ENCODE measurements at regions not wholly inside any gene's neighbourhood (a gene's known extent, or its start where the extent isn't known, plus 50 kb on each side); places are given as distances from the start of the nearest gene placed in this dataset.

DNA sequence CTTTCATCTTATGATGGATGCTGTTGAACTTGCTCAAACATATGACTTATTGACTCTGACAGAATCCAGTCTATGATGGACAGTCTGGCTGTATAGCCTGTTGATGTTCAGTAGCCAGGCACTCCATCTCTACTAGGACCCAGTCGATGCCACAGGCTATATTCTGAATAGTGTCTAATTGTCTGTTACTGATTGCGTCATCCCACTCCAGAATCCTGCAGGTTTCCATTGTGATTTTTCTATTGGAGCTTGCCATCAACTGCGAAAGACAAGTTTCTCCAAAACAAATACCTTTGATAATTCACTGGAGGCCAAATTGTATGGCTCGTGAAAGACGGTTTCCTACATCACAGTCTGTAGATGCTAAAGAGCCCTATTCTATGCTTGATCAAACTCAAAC, 481.7 kb upstream of the CHORDC1 start:
- Histone ChIP-seq H3K79me2 (ENCODE audit: insufficient read depth, low read length) (no peaks in the 10 kb centered on the region), H4K20me1 (ENCODE audit: insufficient read depth, low read length) (no peaks in the 10 kb centered on the region), H3K9me3 (replicated peaks in 1 of 2; ENCODE audit: control insufficient read depth in 1 of 2, insufficient read depth in 1 of 2, low read length in 2 of 2) (no peaks in the 10 kb centered on the region), H3K4me1 (ENCODE audit: control insufficient read depth in 1 of 2, insufficient read depth in 2 of 2, low read length in 2 of 2) (no peaks in the 10 kb centered on the region), H3K4me2 (replicated peaks; ENCODE audit: extremely low read depth, low read length, poor library complexity, severe bottlenecking) (no peak overlapping the region), H3K27me3 (ENCODE audit: control insufficient read depth in 2 of 2, insufficient read depth in 2 of 2, low read length in 2 of 2) (no peaks in the 10 kb centered on the region), H3K27ac (ENCODE audit: low read depth in 1 of 2, low read length in 2 of 2) (no peak overlapping the region), H3K4me3 (replicated peaks in 1 of 3; ENCODE audit: low read depth in 2 of 3, low read length in 3 of 3) (no peak overlapping the region), H3K9ac (ENCODE audit: insufficient read depth, low read length, poor library complexity, severe bottlenecking) (no peak overlapping the region), H3K36me3 (replicated peaks in 1 of 2; ENCODE audit: control insufficient read depth in 1 of 2, insufficient read depth in 2 of 2, low read length in 2 of 2) (no peaks in the 10 kb centered on the region), H2AFZ (ENCODE audit: insufficient read depth, low read depth, low read length, poor library complexity, severe bottlenecking) (no peak overlapping the region)
- TF ChIP-seq, protein P1, sequence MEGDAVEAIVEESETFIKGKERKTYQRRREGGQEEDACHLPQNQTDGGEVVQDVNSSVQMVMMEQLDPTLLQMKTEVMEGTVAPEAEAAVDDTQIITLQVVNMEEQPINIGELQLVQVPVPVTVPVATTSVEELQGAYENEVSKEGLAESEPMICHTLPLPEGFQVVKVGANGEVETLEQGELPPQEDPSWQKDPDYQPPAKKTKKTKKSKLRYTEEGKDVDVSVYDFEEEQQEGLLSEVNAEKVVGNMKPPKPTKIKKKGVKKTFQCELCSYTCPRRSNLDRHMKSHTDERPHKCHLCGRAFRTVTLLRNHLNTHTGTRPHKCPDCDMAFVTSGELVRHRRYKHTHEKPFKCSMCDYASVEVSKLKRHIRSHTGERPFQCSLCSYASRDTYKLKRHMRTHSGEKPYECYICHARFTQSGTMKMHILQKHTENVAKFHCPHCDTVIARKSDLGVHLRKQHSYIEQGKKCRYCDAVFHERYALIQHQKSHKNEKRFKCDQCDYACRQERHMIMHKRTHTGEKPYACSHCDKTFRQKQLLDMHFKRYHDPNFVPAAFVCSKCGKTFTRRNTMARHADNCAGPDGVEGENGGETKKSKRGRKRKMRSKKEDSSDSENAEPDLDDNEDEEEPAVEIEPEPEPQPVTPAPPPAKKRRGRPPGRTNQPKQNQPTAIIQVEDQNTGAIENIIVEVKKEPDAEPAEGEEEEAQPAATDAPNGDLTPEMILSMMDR (IDR thresholded peaks at IDR 0.05) = no peak
- DNase-seq = no peak
- Mint-ChIP-seq H3K4me3 (no peak overlapping the region), H3K9me3 (peaks cover 0 to 3% (median 2%) of the 10 kb centered on the region in 7 donors), H3K4me1 (no peaks in the 10 kb centered on the region), H3K27ac (no peak overlapping the region), H3K36me3 (no peaks in the 10 kb centered on the region), H3K27me3 (ENCODE audit: low read depth in 3 of 3) (no peaks in the 10 kb centered on the region)
- intact Hi-C loops (cut with micrococcal nuclease) = no loop called here
- 100% methylated on average over 2 of the region's 5 CpGs for WGBS (ENCODE audit: insufficient coverage)

DNA sequence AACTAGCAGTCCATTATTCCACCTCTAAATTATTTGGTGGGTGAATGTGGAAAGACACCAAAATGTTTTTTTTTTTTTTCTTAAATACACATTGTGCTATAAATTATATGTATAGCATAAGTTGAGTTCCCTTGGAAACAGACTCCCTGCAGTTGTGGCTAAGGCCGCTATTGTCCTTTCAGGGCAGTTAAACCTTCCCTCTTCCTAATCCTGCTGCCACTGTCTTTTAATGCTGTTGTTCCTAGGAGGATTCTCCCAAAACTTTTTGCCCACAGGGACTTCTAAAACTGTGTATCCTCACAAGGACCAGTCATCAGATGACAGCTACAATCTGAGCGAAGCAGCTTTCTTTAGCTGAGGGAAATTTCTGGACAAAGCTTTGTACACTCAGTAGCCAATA, 478.9 kb upstream of the CHORDC1 start:
- Histone ChIP-seq H3K4me2 (replicated peaks; ENCODE audit: extremely low read depth, low read length, poor library complexity, severe bottlenecking) (no peak overlapping the region), H3K9ac (ENCODE audit: insufficient read depth, low read length, poor library complexity, severe bottlenecking) (no peak overlapping the region), H3K9me3 (replicated peaks in 1 of 2; ENCODE audit: control insufficient read depth in 1 of 2, insufficient read depth in 1 of 2, low read length in 2 of 2) (no peaks in the 10 kb centered on the region), H2AFZ (ENCODE audit: insufficient read depth, low read depth, low read length, poor library complexity, severe bottlenecking) (no peak overlapping the region), H3K27ac (ENCODE audit: low read depth in 1 of 2, low read length in 2 of 2) (no peak overlapping the region), H3K4me1 (ENCODE audit: control insufficient read depth in 1 of 2, insufficient read depth in 2 of 2, low read length in 2 of 2) (no peaks in the 10 kb centered on the region), H3K79me2 (ENCODE audit: insufficient read depth, low read length) (no peaks in the 10 kb centered on the region), H4K20me1 (ENCODE audit: insufficient read depth, low read length) (no peaks in the 10 kb centered on the region), H3K4me3 (replicated peaks in 1 of 3; ENCODE audit: low read depth in 2 of 3, low read length in 3 of 3) (no peak overlapping the region), H3K27me3 (ENCODE audit: control insufficient read depth in 2 of 2, insufficient read depth in 2 of 2, low read length in 2 of 2) (no peaks in the 10 kb centered on the region), H3K36me3 (replicated peaks in 1 of 2; ENCODE audit: control insufficient read depth in 1 of 2, insufficient read depth in 2 of 2, low read length in 2 of 2) (no peaks in the 10 kb centered on the region)
- Mint-ChIP-seq H3K4me3 (no peak overlapping the region), H3K27ac (no peak overlapping the region), H3K9me3 (peaks cover 0 to 4% (median 3%) of the 10 kb centered on the region in 7 donors), H3K4me1 (no peaks in the 10 kb centered on the region), H3K27me3 (ENCODE audit: low read depth in 3 of 3) (no peaks in the 10 kb centered on the region), H3K36me3 (no peaks in the 10 kb centered on the region)
- intact Hi-C loops (cut with micrococcal nuclease) = no loop called here
- TF ChIP-seq, protein P1 (IDR thresholded peaks at IDR 0.05) = no peak
- WGBS (ENCODE audit: insufficient coverage) = no CpG with 5 or more reads among the region's 2 CpGs
- no peak for DNase-seq

Data from CD14-positive monocyte (primary cell).